ENCODE measurements at regions not wholly inside any gene's neighbourhood (a gene's known extent, or its start where the extent isn't known, plus 50 kb on each side); places are given as distances from the start of the nearest gene placed in this dataset.

DNA sequence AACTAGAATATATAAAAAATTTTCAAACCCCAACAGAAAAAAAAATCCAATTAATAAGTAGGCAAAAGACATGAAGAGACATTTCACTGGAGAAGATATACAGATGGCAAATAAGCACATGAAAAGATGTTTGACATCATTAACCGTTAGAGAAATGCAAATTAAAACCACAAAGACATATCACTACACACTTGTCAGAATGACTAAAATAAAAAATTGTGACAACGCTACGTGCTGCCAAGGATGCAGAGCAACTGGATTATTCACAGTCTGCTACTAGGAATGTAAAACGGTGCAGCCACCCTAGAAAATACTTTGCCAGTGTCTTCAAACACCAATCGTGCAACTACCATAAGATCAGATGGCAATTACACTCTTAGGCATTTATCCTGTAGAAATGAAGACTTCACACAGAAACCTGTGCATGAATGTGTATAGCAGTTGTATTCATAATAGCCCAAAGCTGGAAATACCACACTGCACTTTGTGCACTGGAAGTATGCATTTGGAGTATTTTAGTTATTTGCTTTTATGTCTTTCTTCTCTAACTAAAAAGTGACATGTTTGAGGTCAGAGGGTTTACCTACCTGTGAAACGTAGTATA, 75.3 kb upstream of the PALMD start:
- Histone ChIP-seq H3K27ac (ENCODE audit: low read depth, low read length, poor library complexity, severe bottlenecking) (no peak overlapping the region), H3K27me3 (replicated peaks; ENCODE audit: insufficient read depth, low read depth, low read length, poor library complexity) (peaks cover 54% of the 10 kb centered on the region), H3K9me3 (ENCODE audit: low read depth, low read length, poor library complexity, severe bottlenecking) (no peaks in the 10 kb centered on the region), H3K36me3 (ENCODE audit: insufficient read depth, low read length, poor library complexity, severe bottlenecking) (no peaks in the 10 kb centered on the region), H3K4me1 (ENCODE audit: insufficient read depth, low read length, poor library complexity, severe bottlenecking) (no peaks in the 10 kb centered on the region), H3K4me3 (ENCODE audit: low read depth, low read length, poor library complexity, severe bottlenecking) (no peak overlapping the region)
- TF ChIP-seq, protein P1, sequence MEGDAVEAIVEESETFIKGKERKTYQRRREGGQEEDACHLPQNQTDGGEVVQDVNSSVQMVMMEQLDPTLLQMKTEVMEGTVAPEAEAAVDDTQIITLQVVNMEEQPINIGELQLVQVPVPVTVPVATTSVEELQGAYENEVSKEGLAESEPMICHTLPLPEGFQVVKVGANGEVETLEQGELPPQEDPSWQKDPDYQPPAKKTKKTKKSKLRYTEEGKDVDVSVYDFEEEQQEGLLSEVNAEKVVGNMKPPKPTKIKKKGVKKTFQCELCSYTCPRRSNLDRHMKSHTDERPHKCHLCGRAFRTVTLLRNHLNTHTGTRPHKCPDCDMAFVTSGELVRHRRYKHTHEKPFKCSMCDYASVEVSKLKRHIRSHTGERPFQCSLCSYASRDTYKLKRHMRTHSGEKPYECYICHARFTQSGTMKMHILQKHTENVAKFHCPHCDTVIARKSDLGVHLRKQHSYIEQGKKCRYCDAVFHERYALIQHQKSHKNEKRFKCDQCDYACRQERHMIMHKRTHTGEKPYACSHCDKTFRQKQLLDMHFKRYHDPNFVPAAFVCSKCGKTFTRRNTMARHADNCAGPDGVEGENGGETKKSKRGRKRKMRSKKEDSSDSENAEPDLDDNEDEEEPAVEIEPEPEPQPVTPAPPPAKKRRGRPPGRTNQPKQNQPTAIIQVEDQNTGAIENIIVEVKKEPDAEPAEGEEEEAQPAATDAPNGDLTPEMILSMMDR (conservative IDR thresholded peaks at IDR 0.05; ENCODE audit: low read depth, low read length): no peak
- no peak for TF ChIP-seq EZH2 (IDR thresholded peaks at IDR 0.05; ENCODE audit: borderline replicate concordance, low read depth, low read length, poor library complexity, severe bottlenecking)
- no TSS peak for BruUV-seq (replicated peaks)
- ChIA-PET CTCF (no interaction called here), POLR2A (ENCODE audit: low non-redundant PET) (no interaction called here)
- intact Hi-C loops (cut with micrococcal nuclease; ENCODE audit: unreplicated experiment): no loop called here
- no peak for DNase-seq (ENCODE audit: low spot score)

DNA sequence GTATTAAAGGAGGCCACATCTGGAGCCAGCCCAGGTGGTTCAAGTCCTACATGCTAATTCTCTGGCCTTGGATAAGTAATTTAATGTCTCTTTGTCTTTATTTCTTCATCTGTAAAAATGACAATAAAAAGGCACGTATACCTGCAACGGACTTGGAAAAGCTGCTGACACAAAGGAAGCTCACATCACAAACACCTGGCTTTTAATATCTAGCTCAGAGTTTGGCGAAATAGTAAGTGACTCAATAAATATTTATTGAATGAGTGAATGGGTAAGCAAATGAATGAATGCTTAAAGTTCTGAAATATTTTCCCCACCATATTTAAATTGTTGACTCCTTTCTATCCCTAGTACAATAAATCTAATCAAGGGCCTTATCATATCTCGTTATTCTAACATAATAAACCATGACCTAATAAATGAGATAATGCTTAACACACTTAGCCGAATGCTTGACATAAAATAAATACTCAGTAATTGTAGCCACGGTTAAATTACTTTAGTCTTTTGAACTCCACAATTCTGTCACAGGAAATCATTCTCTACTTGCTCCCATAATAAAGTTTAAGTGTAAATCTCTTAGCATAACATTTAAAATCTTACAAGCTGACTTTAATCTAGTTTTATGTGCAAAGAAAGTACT, 74.7 kb upstream of the PALMD start:
- no TSS peak for BruUV-seq (replicated peaks)
- ChIA-PET POLR2A (ENCODE audit: low non-redundant PET) (no interaction called here), CTCF (no interaction called here)
- intact Hi-C loops (cut with micrococcal nuclease; ENCODE audit: unreplicated experiment): no loop called here
- no peaks in the 10 kb centered on the region for H3K4me1 ChIP-seq (ENCODE audit: insufficient read depth, low read length, poor library complexity, severe bottlenecking)
- H3K36me3 ChIP-seq (ENCODE audit: insufficient read depth, low read length, poor library complexity, severe bottlenecking): no peaks in the 10 kb centered on the region
- H3K4me3 ChIP-seq (ENCODE audit: low read depth, low read length, poor library complexity, severe bottlenecking): no peak overlapping the region
- no peak for DNase-seq (ENCODE audit: low spot score)
- H3K9me3 ChIP-seq (ENCODE audit: low read depth, low read length, poor library complexity, severe bottlenecking): no peaks in the 10 kb centered on the region
- peaks cover 54% of the 10 kb centered on the region for H3K27me3 ChIP-seq (replicated peaks; ENCODE audit: insufficient read depth, low read depth, low read length, poor library complexity)
- H3K27ac ChIP-seq (ENCODE audit: low read depth, low read length, poor library complexity, severe bottlenecking): no peak overlapping the region
- TF ChIP-seq, protein P1 (conservative IDR thresholded peaks at IDR 0.05; ENCODE audit: low read depth, low read length): no peak
- no peak for TF ChIP-seq EZH2 (IDR thresholded peaks at IDR 0.05; ENCODE audit: borderline replicate concordance, low read depth, low read length, poor library complexity, severe bottlenecking)

DNA sequence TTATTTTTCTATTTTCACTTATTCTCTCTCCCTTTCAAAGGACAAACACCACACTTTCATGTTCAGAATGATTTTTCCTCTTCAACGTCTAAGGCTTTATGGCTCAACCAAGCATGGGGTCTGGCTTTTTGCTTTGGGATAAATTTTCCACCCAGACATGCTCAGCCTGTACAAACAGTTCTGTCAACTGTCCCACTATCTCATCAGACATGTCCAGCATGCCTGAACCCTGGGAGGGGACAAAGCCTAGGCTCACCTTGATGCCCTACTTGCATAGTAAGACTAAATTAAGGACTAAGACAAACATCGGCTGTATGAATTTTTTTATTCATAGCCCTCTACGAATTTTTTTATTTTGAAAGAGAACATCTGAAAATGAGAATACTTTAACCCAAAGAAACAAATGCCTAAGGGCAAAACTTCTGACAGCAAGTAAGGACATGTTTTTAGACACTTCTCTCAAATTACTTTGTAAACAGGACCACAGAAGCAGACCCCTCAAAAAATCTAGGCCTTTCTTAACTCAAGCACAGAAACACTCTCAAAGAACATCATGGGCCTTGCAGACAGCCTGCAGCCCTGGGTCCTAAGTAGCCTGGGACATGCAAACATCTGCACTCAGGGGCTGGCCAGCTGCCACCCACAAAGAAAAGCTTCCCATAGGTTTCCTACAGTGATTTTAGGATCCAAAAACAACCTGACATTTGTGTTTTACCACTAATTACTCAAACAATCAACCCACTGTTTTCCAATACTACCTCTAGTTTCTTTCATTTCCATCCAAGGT, 72.3 kb upstream of the PALMD start:
- CTCF ChIA-PET: no interaction called here
- intact Hi-C loops (cut with micrococcal nuclease; ENCODE audit: unreplicated experiment): no loop called here
- BruUV-seq (replicated peaks): no TSS peak
- Histone ChIP-seq H3K4me3 (ENCODE audit: low read depth, low read length, poor library complexity, severe bottlenecking) (no peak overlapping the region), H3K27me3 (replicated peaks; ENCODE audit: insufficient read depth, low read depth, low read length, poor library complexity) (peaks cover 34% of the 10 kb centered on the region), H3K36me3 (ENCODE audit: insufficient read depth, low read length, poor library complexity, severe bottlenecking) (no peaks in the 10 kb centered on the region), H3K4me1 (ENCODE audit: insufficient read depth, low read length, poor library complexity, severe bottlenecking) (no peaks in the 10 kb centered on the region), H3K27ac (ENCODE audit: low read depth, low read length, poor library complexity, severe bottlenecking) (no peak overlapping the region), H3K9me3 (ENCODE audit: low read depth, low read length, poor library complexity, severe bottlenecking) (no peaks in the 10 kb centered on the region)
- TF ChIP-seq, protein P1 (conservative IDR thresholded peaks at IDR 0.05; ENCODE audit: low read depth, low read length): no peak
- TF ChIP-seq EZH2 (IDR thresholded peaks at IDR 0.05; ENCODE audit: borderline replicate concordance, low read depth, low read length, poor library complexity, severe bottlenecking): no peak
- POLR2A ChIA-PET (ENCODE audit: low non-redundant PET): no interaction called here
- no peak for DNase-seq (ENCODE audit: low spot score)

All from A673 (cell line).